ENCODE measurements at regions not wholly inside any gene's neighbourhood (a gene's known extent, or its start where the extent isn't known, plus 50 kb on each side); places are given as distances from the start of the nearest gene placed in this dataset.

DNA sequence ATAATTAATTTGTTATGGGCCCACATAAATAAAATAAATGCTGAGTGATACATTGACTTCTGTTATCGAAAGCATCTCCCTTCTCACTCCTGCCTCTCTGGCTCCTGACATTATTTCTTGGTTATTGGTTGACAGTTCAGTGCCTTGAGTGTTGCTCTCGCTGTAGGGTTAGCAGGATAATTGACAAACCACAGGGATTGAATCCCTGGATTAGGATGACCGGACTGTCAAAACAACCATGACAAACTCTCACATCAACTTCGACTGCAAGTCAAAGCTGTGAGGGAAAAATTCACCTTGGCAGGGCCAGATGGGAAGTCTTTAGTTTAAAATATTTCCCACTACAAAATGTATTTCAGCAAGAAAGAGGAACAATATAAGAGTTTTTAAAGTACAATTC, 245.4 kb upstream of the TFAP2D start:
- no peak for TF ChIP-seq ZBTB8A (tag by site-specific recombination; IDR thresholded peaks at IDR 0.05)
- TF ChIP-seq ZNF530 (tag by site-specific recombination; IDR thresholded peaks at IDR 0.05; ENCODE audit: low read depth): no peak
- TF ChIP-seq MYNN (tag by site-specific recombination; IDR thresholded peaks at IDR 0.05; ENCODE audit: borderline replicate concordance): no peak
- TF ChIP-seq, protein P1, sequence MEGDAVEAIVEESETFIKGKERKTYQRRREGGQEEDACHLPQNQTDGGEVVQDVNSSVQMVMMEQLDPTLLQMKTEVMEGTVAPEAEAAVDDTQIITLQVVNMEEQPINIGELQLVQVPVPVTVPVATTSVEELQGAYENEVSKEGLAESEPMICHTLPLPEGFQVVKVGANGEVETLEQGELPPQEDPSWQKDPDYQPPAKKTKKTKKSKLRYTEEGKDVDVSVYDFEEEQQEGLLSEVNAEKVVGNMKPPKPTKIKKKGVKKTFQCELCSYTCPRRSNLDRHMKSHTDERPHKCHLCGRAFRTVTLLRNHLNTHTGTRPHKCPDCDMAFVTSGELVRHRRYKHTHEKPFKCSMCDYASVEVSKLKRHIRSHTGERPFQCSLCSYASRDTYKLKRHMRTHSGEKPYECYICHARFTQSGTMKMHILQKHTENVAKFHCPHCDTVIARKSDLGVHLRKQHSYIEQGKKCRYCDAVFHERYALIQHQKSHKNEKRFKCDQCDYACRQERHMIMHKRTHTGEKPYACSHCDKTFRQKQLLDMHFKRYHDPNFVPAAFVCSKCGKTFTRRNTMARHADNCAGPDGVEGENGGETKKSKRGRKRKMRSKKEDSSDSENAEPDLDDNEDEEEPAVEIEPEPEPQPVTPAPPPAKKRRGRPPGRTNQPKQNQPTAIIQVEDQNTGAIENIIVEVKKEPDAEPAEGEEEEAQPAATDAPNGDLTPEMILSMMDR (tag by site-specific recombination; IDR thresholded peaks at IDR 0.05): no peak
- no peak for TF ChIP-seq ZNF776 (tag by site-specific recombination; IDR thresholded peaks at IDR 0.05; ENCODE audit: borderline replicate concordance)
- TF ChIP-seq, protein P2, sequence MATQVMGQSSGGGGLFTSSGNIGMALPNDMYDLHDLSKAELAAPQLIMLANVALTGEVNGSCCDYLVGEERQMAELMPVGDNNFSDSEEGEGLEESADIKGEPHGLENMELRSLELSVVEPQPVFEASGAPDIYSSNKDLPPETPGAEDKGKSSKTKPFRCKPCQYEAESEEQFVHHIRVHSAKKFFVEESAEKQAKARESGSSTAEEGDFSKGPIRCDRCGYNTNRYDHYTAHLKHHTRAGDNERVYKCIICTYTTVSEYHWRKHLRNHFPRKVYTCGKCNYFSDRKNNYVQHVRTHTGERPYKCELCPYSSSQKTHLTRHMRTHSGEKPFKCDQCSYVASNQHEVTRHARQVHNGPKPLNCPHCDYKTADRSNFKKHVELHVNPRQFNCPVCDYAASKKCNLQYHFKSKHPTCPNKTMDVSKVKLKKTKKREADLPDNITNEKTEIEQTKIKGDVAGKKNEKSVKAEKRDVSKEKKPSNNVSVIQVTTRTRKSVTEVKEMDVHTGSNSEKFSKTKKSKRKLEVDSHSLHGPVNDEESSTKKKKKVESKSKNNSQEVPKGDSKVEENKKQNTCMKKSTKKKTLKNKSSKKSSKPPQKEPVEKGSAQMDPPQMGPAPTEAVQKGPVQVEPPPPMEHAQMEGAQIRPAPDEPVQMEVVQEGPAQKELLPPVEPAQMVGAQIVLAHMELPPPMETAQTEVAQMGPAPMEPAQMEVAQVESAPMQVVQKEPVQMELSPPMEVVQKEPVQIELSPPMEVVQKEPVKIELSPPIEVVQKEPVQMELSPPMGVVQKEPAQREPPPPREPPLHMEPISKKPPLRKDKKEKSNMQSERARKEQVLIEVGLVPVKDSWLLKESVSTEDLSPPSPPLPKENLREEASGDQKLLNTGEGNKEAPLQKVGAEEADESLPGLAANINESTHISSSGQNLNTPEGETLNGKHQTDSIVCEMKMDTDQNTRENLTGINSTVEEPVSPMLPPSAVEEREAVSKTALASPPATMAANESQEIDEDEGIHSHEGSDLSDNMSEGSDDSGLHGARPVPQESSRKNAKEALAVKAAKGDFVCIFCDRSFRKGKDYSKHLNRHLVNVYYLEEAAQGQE (tag by site-specific recombination; IDR thresholded peaks at IDR 0.05): no peak

Measured in HEK293 (cell line).